Large intestine (tissue), 3 donors: ENCODE measurements at regions not wholly inside any gene's neighbourhood (a gene's known extent, or its start where the extent isn't known, plus 50 kb on each side); places are given as distances from the start of the nearest gene placed in this dataset.

Source experiments
- DNase-seq, 2 donors: peaks; one replicate each; pipeline versions ENCODE4 v3.0.0 to v3.0.0-alpha.2; 2013
- H3K27ac ChIP-seq: one replicate; pipeline ENCODE4 v1.5.1; 2013; ENCODE audit warnings: low read length
- H3K27me3 ChIP-seq: 2 replicates; pipeline ENCODE4 v1.6.1; 2013; ENCODE audit warnings: low read length; ENCODE audit not compliant: control insufficient read depth, insufficient read depth
- H3K36me3 ChIP-seq: 2 replicates; pipeline ENCODE4 v1.6.1; 2013; ENCODE audit warnings: low read length; ENCODE audit not compliant: control insufficient read depth, insufficient read depth
- H3K4me1 ChIP-seq: one replicate; pipeline ENCODE4 v1.6.1; 2013; ENCODE audit warnings: low read length; ENCODE audit not compliant: control insufficient read depth, insufficient read depth
- H3K4me3 ChIP-seq: one replicate; pipeline ENCODE4 v1.5.1; 2013; ENCODE audit warnings: low read length
- H3K9me3 ChIP-seq: one replicate; pipeline ENCODE4 v1.6.1; 2013; ENCODE audit warnings: mild to moderate bottlenecking, low read depth, low read length, moderate library complexity; ENCODE audit not compliant: control insufficient read depth
- WGBS: methylation state at CpG from one replicate; pipeline ENCODE4 v1.1.5; 2013; ENCODE audit warnings: low lambda C conversion rate; ENCODE audit not compliant: insufficient coverage; 5-methylcytosine and 5-hydroxymethylcytosine counted together

DNA sequence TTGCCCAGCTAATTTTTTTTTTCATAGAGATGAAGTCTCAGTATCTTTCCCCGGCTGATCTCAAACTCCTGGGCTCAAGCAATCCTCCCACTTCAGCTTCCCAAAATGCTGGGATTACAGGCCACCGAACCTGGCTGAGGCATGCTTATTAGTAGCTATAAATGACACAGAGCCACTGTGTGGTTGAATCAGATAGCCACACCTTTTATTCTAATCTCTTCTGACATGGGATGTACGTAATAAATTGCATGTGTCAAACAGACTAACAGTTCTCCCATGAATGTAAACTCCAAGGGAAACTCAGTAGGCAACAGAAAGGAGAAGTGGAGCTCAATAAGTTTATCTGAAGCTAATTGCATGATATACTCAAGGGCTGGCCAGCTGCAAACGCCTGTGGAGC, 139.8 kb upstream of the VCX3A start:
- no peaks in the 10 kb centered on the region for H3K9me3 ChIP-seq
- H3K4me3 ChIP-seq, result no peak overlapping the region
- H3K36me3 ChIP-seq, result no peaks in the 10 kb centered on the region
- no peak overlapping the region for H3K27ac ChIP-seq
- H3K4me1 ChIP-seq, result peaks cover 4% of the 10 kb centered on the region
- H3K27me3 ChIP-seq, result no peaks in the 10 kb centered on the region
- no CpG with 5 or more reads among the region's 4 CpGs for WGBS
- peak; percentile 12 to 23 for DNase-seq

DNA sequence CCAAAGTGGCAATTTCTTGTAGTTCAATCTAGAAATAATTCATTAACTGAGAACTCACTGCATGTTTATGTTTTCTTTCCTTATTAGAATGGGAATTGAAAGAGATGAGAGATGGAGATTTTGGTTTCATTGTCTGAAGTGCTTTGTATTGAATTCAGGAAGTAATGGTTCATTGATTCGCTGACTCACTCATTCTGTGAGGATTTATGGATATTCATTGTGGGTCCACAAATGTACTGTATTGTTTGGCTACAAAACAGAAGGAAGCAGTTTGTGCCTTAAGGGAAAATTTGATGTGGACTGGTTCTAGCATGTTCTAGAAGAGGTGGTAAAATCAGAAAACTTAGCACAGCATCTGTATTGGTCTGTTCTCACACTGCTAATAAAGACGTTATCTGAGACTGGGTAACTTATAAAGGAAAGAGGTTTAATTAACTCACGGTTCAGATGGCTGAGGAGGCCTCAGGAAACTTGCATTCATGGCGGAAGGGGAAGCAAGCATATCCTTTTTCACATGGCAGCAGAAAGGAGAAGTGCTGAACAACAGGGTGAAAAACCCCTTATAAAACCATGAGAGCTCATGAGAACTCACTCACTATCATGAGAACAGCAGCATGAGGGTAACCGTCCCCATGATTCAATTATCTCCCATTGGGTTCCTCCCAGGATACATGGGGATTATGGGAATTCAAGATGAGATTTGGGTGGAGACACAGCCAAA, 132.3 kb upstream of the VCX3A start:
- Histone ChIP-seq H3K4me3 (no peak overlapping the region), H3K4me1 (no peaks in the 10 kb centered on the region), H3K36me3 (no peaks in the 10 kb centered on the region), H3K27ac (no peak overlapping the region), H3K27me3 (no peaks in the 10 kb centered on the region), H3K9me3 (no peaks in the 10 kb centered on the region)
- WGBS, result no CpG with 5 or more reads among the region's 5 CpGs
- no peak for DNase-seq

DNA sequence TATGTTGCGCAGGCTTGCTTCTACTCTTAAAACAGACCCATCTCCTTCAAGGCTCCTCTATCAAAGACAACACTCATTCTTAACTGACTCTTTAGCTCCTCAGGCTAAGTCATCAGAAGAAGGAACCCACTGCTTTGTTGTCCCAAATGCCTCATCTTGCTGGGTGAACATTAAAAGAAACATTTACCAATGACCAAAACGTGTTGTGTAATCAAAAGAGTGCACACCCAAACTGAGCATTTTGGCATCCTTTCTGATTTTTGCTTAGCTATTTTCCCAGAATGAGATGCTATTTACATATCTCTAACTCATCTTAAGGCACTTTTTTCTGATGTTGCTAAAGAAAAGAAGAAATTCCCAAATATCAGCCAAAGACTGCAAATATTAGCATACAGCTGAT, 131.7 kb upstream of the VCX3A start:
- Histone ChIP-seq H3K4me3 (no peak overlapping the region), H3K4me1 (no peaks in the 10 kb centered on the region), H3K9me3 (no peaks in the 10 kb centered on the region), H3K27me3 (no peaks in the 10 kb centered on the region), H3K27ac (no peak overlapping the region), H3K36me3 (no peaks in the 10 kb centered on the region)
- WGBS, result no CpG with 5 or more reads among the region's 2 CpGs
- DNase-seq, result no peak

DNA sequence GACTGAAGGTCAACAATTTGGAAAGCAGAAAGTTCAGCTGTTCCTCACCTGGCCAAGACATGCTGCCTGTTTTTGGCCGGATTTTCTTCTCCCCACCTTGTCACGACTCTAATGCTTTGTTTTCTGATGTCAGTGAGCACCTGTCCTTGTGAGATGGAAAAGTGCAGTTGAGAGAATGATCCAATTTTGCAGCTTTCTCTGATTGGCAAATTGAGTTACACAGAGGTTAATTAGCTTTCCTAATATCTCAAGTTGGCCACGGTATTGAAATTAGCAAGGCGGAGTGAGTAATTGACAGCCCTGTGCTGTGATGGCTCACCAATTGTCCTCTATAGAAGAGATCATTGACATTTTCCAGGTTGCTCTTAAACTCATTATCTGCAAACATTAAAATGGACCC, 126.8 kb upstream of the VCX3A start:
- WGBS, result no CpG with 5 or more reads among the region's 4 CpGs
- Histone ChIP-seq H3K27me3 (no peaks in the 10 kb centered on the region), H3K4me1 (no peaks in the 10 kb centered on the region), H3K4me3 (no peak overlapping the region), H3K36me3 (no peaks in the 10 kb centered on the region), H3K27ac (no peak overlapping the region), H3K9me3 (no peaks in the 10 kb centered on the region)
- DNase-seq, result no peak

DNA sequence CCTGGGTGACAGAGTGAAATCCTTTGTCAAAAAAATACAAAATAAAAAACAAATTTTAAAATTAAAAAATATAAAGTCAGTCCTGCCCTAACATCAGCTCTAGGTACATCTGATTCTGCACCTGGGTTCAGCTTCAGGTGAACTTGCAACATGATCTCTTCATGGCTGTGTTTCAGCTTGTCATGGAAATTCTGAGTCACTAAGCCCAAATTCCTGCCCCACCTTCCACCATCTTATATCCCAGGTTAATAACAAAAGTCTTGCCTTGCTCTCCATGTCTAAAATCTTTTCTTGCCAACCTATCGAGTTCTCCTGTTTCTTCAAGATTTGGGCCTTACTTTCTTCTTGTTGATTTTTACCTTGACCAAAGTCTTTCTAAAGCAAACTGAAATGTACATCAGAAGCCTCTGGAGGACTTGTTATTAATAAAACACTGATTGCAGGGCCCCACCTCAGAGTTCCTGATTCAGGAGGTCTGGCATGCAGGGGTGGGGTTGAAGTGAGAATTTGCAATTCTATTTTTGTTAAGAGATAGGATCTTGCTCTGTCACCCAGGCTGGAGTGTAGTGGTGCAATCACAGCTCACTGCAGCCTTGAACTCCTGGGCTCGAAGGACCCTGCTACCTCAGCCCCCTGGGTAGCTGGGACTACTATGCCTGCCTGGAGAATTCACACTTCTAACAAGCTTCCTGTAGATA, 125.8 kb upstream of the VCX3A start:
- no peak for DNase-seq
- H3K9me3 ChIP-seq, result no peaks in the 10 kb centered on the region

DNA sequence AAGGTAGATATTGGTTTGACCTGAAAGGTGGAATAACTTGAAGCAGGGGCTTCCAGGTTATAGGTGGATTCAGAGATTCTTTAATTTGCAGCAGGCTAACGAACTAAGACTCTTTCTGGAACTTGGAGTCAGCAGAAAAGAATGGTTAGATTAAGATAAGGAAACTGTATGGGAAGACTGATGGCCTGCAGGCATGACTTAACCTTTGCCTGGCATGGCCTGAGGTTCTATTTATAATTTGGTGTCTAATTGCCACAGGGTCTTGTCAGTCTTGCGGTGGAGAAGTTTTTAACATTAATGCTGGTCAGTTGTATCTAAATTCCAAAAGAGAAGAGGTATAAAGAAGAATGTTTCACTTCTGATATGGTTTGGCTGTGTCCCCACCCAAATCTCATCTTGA, 110.3 kb upstream of the VCX3A start:
- no peaks in the 10 kb centered on the region for H3K9me3 ChIP-seq
- H3K4me1 ChIP-seq, result no peaks in the 10 kb centered on the region
- no peaks in the 10 kb centered on the region for H3K36me3 ChIP-seq
- no peaks in the 10 kb centered on the region for H3K27me3 ChIP-seq
- H3K27ac ChIP-seq, result no peak overlapping the region
- no CpG with 5 or more reads among the region's 2 CpGs for WGBS
- DNase-seq, result no peak
- no peak overlapping the region for H3K4me3 ChIP-seq

More for the DNA sequence above, 125.8 kb upstream of the VCX3A start:
- Histone ChIP-seq H3K27ac (no peak overlapping the region), H3K36me3 (no peaks in the 10 kb centered on the region), H3K4me3 (no peak overlapping the region), H3K4me1 (no peaks in the 10 kb centered on the region), H3K27me3 (no peaks in the 10 kb centered on the region)
- no CpG with 5 or more reads among the region's 2 CpGs for WGBS

DNA sequence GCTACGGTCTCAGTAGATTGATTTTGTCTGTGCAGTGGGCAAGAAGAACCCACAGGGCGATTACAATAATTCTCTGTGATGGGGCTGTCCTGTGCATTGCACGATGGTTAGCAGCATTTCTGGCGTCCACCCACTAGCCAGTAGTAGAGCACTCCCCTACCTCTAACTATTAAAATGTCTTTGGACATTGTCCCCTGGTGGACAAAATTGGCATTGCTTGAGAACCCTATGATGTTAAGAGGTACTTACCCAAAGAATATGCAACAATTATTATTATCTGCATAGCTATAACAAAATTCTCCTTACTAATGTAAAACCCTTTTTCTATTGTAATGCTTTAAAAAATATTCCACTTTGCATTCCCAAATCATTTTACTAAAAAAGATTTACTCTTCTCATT, 109.5 kb upstream of the VCX3A start:
- no CpG with 5 or more reads among the region's 4 CpGs for WGBS
- no peaks in the 10 kb centered on the region for H3K36me3 ChIP-seq
- no peaks in the 10 kb centered on the region for H3K27me3 ChIP-seq
- H3K4me3 ChIP-seq, result no peak overlapping the region
- no peak overlapping the region for H3K27ac ChIP-seq
- H3K9me3 ChIP-seq, result no peaks in the 10 kb centered on the region
- no peak for DNase-seq
- no peaks in the 10 kb centered on the region for H3K4me1 ChIP-seq

DNA sequence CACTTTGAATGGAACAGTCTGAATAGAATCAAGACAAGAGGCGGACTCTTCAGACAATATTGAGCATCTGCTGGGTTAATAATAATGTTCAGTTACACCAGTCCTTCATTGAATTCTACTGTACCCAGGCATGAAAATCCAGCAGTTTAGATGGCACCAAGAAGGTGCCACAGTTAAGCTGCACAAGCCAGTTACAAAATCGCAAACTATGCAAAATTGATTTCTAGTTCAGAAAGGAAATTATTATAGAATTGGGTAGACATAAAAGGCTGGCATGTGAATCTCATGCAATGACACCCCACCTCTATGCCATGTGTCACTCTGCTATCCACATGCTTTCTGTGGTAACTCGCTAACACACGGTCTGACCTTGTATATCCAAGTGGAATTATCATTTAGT, 105.8 kb upstream of the VCX3A start:
- Histone ChIP-seq H3K4me1 (no peaks in the 10 kb centered on the region), H3K4me3 (no peak overlapping the region), H3K36me3 (no peaks in the 10 kb centered on the region), H3K27me3 (no peaks in the 10 kb centered on the region), H3K27ac (no peak overlapping the region), H3K9me3 (no peaks in the 10 kb centered on the region)
- no peak for DNase-seq
- no CpG with 5 or more reads among the region's 4 CpGs for WGBS

DNA sequence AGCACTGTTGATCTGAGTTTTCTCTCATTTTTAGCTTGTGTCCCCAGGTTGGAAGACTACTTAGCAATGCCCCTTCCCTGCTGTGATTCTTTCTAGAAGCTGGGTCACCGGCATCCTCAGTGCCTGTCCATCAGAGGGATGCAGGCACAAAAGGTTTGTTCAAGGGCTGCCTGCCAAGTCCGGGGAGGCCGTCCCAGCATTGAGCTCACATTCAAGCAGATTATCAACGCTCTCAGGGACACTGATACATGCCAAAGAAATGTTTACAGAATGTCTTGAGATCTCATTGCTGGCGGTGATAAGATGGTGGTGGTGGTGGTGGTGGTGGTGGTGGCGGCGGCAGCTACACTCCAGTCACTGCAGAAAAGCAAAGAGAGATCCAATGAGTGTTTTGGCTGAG, 79.6 kb upstream of the VCX3A start:
- Histone ChIP-seq H3K27me3 (no peaks in the 10 kb centered on the region), H3K4me3 (no peak overlapping the region), H3K36me3 (no peaks in the 10 kb centered on the region), H3K9me3 (no peaks in the 10 kb centered on the region), H3K27ac (no peak overlapping the region), H3K4me1 (no peaks in the 10 kb centered on the region)
- WGBS, result no CpG with 5 or more reads among the region's 7 CpGs
- DNase-seq, result no peak

DNA sequence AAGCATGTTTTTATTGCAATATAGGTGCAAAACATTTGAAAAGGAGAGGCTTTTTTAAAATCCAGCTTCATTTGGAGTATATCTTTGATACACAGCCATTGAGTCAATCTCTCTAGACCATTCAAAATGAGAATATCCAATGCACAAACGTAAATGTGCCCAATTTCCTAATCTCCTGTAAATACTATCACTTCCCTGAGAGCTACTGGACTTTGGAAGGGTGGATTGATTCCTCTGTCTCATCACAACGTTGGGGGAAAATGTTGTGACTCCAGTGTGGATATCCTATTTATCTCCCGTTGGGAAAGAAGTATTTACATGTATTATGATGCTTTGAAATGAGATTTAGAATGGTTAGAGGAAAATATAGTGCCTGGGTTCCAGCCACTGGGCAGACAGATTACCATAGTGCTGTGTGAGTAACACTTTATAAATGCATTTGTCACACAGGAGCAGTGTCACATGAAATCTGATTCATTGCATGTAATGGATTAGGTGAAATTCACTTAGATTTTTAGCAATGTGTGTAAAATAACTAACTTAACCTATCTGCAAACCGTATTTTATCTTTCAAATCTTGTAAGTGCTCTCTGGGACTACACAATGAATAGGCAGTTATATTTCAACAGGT, 64.4 kb upstream of the VCX3A start:
- H3K27me3 ChIP-seq, result no peaks in the 10 kb centered on the region
- no CpG with 5 or more reads among the region's 4 CpGs for WGBS
- no peak overlapping the region for H3K4me3 ChIP-seq
- no peaks in the 10 kb centered on the region for H3K9me3 ChIP-seq
- H3K4me1 ChIP-seq, result no peaks in the 10 kb centered on the region
- DNase-seq, result peak in 1 of 2 donors; percentile 1
- H3K27ac ChIP-seq, result no peak overlapping the region
- no peaks in the 10 kb centered on the region for H3K36me3 ChIP-seq
